ENCODE measurements at regions not wholly inside any gene's neighbourhood (a gene's known extent, or its start where the extent isn't known, plus 50 kb on each side); places are given as distances from the start of the nearest gene placed in this dataset.

DNA sequence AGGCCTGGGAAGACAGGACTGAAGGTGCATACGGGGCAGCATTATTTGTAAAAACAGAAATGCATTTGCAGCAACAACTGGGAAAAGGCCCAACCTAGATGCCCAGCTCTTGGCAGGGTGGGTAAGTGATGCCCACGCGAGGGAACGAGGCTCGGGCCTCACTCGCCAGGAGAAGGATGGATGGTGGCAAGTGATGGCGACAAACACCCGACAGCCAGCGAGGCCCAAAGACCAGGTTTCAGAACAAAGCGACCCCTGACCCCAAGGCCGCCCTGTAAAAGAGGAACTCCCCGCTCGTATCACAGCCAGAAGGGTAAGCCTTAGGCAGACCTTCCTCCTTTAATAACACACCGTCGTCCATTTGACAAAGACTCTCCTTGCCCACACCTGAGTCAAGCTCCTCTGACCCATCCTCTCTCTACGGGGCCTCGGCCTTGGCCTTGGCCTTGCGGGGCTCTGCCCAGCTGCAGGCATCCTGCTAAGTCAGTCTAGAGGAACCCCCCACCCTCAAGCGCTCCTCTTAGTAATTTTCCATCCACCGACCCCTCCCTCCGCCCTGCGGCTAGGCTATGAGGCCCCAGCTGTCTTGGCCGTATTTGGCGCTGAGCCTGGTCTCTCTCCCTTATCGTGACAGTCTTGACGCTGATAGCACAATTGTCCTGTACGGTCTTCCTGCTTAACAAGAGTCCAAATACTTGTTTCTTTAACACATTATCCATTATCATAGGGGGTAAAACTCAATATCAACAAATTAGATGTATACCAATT, 80.2 kb downstream of the NCOR2 start (continued):
- TF ChIP-seq, protein P1, sequence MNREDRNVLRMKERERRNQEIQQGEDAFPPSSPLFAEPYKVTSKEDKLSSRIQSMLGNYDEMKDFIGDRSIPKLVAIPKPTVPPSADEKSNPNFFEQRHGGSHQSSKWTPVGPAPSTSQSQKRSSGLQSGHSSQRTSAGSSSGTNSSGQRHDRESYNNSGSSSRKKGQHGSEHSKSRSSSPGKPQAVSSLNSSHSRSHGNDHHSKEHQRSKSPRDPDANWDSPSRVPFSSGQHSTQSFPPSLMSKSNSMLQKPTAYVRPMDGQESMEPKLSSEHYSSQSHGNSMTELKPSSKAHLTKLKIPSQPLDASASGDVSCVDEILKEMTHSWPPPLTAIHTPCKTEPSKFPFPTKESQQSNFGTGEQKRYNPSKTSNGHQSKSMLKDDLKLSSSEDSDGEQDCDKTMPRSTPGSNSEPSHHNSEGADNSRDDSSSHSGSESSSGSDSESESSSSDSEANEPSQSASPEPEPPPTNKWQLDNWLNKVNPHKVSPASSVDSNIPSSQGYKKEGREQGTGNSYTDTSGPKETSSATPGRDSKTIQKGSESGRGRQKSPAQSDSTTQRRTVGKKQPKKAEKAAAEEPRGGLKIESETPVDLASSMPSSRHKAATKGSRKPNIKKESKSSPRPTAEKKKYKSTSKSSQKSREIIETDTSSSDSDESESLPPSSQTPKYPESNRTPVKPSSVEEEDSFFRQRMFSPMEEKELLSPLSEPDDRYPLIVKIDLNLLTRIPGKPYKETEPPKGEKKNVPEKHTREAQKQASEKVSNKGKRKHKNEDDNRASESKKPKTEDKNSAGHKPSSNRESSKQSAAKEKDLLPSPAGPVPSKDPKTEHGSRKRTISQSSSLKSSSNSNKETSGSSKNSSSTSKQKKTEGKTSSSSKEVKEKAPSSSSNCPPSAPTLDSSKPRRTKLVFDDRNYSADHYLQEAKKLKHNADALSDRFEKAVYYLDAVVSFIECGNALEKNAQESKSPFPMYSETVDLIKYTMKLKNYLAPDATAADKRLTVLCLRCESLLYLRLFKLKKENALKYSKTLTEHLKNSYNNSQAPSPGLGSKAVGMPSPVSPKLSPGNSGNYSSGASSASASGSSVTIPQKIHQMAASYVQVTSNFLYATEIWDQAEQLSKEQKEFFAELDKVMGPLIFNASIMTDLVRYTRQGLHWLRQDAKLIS (CRISPR knock-in tag; IDR thresholded peaks at IDR 0.05; ENCODE audit: borderline replicate concordance) = no peak
- no peak for TF ChIP-seq ETV6 (CRISPR knock-in tag; IDR thresholded peaks at IDR 0.05)
- TF ChIP-seq FOXP1 (CRISPR knock-in tag; IDR thresholded peaks at IDR 0.05; ENCODE audit: borderline replicate concordance) = no peak
- no peak for TF ChIP-seq ESRRA (CRISPR knock-in tag; IDR thresholded peaks at IDR 0.05; ENCODE audit: borderline replicate concordance)
- TF ChIP-seq ZNF121 (CRISPR knock-in tag; IDR thresholded peaks at IDR 0.05) = no peak
- TF ChIP-seq MYBL2 (CRISPR knock-in tag; IDR thresholded peaks at IDR 0.05) = no peak
- no peak for TF ChIP-seq KAT7 (CRISPR knock-in tag; IDR thresholded peaks at IDR 0.05; ENCODE audit: borderline replicate concordance)
- TF ChIP-seq ZNF263 (CRISPR knock-in tag; IDR thresholded peaks at IDR 0.05; ENCODE audit: low read depth) = no peak

DNA sequence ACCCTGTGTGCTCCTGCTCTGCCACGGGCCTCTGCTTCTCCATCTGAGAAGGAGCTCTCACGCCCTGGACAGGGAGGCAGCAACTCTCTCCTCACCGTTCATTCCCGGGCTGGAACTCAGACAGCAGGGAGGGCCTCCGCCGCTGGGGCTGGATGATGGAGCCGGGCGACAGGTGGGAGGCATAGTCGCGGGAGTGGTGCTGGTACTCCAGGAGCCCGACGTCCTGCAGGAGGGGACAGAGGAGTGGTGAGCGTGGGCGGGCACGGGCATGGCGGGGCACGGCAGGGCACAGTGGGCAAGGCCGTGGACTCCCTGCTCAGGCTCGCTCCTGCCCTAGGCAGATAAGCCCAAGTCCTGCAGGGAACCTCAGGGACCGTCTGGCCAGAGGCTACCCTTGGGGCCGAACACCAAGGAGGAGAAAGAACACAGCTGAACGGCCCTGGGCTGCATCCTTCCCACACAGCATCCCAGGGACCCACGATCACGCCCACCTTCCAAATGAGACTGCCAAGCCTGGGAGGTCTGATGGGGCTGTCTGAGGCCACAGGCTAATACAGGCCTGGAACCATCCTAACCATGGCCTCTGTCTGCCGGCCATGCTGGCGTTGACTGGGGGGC, 81.0 kb downstream of the NCOR2 start:
- H3K27ac Mint-ChIP-seq = 0 out of 2 replicates have a peak overlapping the region, but pooled peaks have one; percentile 36

DNA sequence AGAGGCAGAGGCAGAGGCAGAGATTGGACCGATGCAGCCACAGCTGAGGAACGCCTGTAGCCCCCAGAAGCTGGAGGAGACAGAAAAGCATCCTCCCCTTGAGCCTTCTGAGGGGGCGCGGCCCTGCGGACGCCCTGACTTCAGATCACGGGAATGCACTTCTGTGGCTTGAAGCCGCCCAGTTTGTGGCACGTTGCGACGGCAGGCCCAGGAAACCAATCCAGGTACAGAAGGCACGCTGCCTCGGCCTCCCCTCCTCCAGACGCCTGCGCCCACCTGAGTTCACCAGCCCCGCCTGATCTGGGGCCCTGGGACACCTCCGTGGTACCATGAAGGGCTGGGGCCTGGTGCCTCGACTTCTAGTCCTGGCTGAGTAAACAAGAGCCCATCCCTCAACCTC, 82.0 kb downstream of the NCOR2 start:
- ChIA-PET CTCF (no interaction called here), POLR2A (no interaction called here)
- no peak overlapping the region for H3K27ac Mint-ChIP-seq
- ATAC-seq (no peak), DNase-seq (ENCODE audit: low spot score) (no peak)
- no peaks in the 10 kb centered on the region for H3K9me3 Mint-ChIP-seq
- H3K4me3 Mint-ChIP-seq = no peak overlapping the region
- peaks cover 13% of the 10 kb centered on the region; the same call in 1 of the 2 replicates for H3K36me3 Mint-ChIP-seq
- H3K27me3 Mint-ChIP-seq (ENCODE audit: low read depth) = no peaks in the 10 kb centered on the region
- peaks cover 12% of the 10 kb centered on the region for H3K4me1 Mint-ChIP-seq
- TF ChIP-seq FOXP1 (CRISPR knock-in tag; IDR thresholded peaks at IDR 0.05; ENCODE audit: borderline replicate concordance) (no peak), EMX1 (CRISPR knock-in tag; IDR thresholded peaks at IDR 0.05) (no peak), HMGA2 (CRISPR knock-in tag; IDR thresholded peaks at IDR 0.05) (no peak), ZNF423 (CRISPR knock-in tag; IDR thresholded peaks at IDR 0.05) (no peak), FOXK1 (CRISPR knock-in tag; IDR thresholded peaks at IDR 0.05) (no peak)
- TF ChIP-seq, protein P2, sequence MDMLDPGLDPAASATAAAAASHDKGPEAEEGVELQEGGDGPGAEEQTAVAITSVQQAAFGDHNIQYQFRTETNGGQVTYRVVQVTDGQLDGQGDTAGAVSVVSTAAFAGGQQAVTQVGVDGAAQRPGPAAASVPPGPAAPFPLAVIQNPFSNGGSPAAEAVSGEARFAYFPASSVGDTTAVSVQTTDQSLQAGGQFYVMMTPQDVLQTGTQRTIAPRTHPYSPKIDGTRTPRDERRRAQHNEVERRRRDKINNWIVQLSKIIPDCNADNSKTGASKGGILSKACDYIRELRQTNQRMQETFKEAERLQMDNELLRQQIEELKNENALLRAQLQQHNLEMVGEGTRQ (CRISPR knock-in tag; IDR thresholded peaks at IDR 0.05) = no peak
- TF ChIP-seq, protein P3, sequence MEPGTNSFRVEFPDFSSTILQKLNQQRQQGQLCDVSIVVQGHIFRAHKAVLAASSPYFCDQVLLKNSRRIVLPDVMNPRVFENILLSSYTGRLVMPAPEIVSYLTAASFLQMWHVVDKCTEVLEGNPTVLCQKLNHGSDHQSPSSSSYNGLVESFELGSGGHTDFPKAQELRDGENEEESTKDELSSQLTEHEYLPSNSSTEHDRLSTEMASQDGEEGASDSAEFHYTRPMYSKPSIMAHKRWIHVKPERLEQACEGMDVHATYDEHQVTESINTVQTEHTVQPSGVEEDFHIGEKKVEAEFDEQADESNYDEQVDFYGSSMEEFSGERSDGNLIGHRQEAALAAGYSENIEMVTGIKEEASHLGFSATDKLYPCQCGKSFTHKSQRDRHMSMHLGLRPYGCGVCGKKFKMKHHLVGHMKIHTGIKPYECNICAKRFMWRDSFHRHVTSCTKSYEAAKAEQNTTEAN (CRISPR knock-in tag; IDR thresholded peaks at IDR 0.05) = no peak

More for the DNA sequence above, 81.0 kb downstream of the NCOR2 start:
- ATAC-seq (no peak), DNase-seq (ENCODE audit: low spot score) (no peak)
- H3K36me3 Mint-ChIP-seq = peaks cover 11% of the 10 kb centered on the region; the same call in 1 of the 2 replicates
- no peaks in the 10 kb centered on the region for H3K9me3 Mint-ChIP-seq
- H3K4me1 Mint-ChIP-seq = peaks cover 12% of the 10 kb centered on the region
- no peak overlapping the region for H3K4me3 Mint-ChIP-seq
- TF ChIP-seq ELF4 (CRISPR knock-in tag; IDR thresholded peaks at IDR 0.05; ENCODE audit: low read depth) (no peak), ZNF232 (CRISPR knock-in tag; IDR thresholded peaks at IDR 0.05) (no peak), ZNF138 (CRISPR knock-in tag; conservative IDR thresholded peaks at IDR 0.05) (no peak), SP1 (CRISPR knock-in tag; conservative IDR thresholded peaks at IDR 0.05) (no peak), IRF2 (CRISPR knock-in tag; IDR thresholded peaks at IDR 0.05; ENCODE audit: borderline replicate concordance, low read depth) (no peak), MYBL2 (CRISPR knock-in tag; IDR thresholded peaks at IDR 0.05) (no peak), EMX1 (CRISPR knock-in tag; IDR thresholded peaks at IDR 0.05) (no peak), ETV6 (CRISPR knock-in tag; IDR thresholded peaks at IDR 0.05) (no peak), FOXJ3 (CRISPR knock-in tag; IDR thresholded peaks at IDR 0.05; ENCODE audit: borderline replicate concordance) (no peak)
- TF ChIP-seq, protein P4, sequence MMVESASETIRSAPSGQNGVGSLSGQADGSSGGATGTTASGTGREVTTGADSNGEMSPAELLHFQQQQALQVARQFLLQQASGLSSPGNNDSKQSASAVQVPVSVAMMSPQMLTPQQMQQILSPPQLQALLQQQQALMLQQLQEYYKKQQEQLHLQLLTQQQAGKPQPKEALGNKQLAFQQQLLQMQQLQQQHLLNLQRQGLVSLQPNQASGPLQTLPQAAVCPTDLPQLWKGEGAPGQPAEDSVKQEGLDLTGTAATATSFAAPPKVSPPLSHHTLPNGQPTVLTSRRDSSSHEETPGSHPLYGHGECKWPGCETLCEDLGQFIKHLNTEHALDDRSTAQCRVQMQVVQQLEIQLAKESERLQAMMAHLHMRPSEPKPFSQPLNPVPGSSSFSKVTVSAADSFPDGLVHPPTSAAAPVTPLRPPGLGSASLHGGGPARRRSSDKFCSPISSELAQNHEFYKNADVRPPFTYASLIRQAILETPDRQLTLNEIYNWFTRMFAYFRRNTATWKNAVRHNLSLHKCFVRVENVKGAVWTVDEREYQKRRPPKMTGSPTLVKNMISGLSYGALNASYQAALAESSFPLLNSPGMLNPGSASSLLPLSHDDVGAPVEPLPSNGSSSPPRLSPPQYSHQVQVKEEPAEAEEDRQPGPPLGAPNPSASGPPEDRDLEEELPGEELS (CRISPR knock-in tag; IDR thresholded peaks at IDR 0.05) = no peak
- TF ChIP-seq, protein P5, sequence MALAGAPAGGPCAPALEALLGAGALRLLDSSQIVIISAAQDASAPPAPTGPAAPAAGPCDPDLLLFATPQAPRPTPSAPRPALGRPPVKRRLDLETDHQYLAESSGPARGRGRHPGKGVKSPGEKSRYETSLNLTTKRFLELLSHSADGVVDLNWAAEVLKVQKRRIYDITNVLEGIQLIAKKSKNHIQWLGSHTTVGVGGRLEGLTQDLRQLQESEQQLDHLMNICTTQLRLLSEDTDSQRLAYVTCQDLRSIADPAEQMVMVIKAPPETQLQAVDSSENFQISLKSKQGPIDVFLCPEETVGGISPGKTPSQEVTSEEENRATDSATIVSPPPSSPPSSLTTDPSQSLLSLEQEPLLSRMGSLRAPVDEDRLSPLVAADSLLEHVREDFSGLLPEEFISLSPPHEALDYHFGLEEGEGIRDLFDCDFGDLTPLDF (CRISPR knock-in tag; IDR thresholded peaks at IDR 0.05) = no peak
- no peaks in the 10 kb centered on the region for H3K27me3 Mint-ChIP-seq (ENCODE audit: low read depth)
- ChIA-PET CTCF (interaction anchor here (1.4 kb wide), 1 partner anchor 13 kb away, joined by 3 read pairs; no protein-coding TSS in a partner anchor), POLR2A (no interaction called here)

Data from WTC11 (cell line).